Heart left ventricle (tissue), 13 donors: ENCODE measurements at regions not wholly inside any gene's neighbourhood (a gene's known extent, or its start where the extent isn't known, plus 50 kb on each side); places are given as distances from the start of the nearest gene placed in this dataset.

Source experiments
- POLR2A ChIP-seq, 2 donors: fragments of 450-650 bp; IDR thresholded peaks; one replicate each; pipeline ENCODE4 v1.6.1; 2017; ENCODE audit warnings: antibody characterized with exemption in 2 of 2, mild to moderate bottlenecking in 2 of 2, moderate library complexity in 2 of 2
- TF ChIP-seq, protein P1 (sequence below), 12 donors: fragments of 200-600 bp; sonication (generic) in 4 of 12; IDR thresholded peaks; one replicate each; pipeline versions ENCODE4 v1.5.0 to v1.8.0; 2018 to 2022; ENCODE audit warnings: antibody characterized with exemption in 12 of 12, mild to moderate bottlenecking in 5 of 12
- donor health status: ischemic (EF 13 %, LVEDD 7.1; RV severe dilation, severe dysfunction).
- donor health status: DM: no; HTN: yes; CAD: no.
- donor health status: DM: no; HTN: no; CAD: no.
- donor health status: ischemic (EF 25% LVEDD 6.9; RV normal size, moderate dysfunction).
- donor health status: ischemic (EF 25% LVEDD 5.7; RV mildly dilated, moderate dysfunction).
- donor health status: ischemic (EF 35%, LVEDD 5.7; RV mildly dilated, moderate dysfunction).
- donor health status: nonischemic (EF 11% LVEDD 7.7; RV severe dilation, severe dysfunction).
- donor health status: DM: yes; HTN: yes; CAD: no.
- donor health status: PGD.
- donor health status: ischemic (EF 29% LVEDD 5.4; RV normal size, mild dysfunction).
- donor health status: nonischemic (EF 23%, LVEDD 6.1; RV moderate dilation, normal function).

DNA sequence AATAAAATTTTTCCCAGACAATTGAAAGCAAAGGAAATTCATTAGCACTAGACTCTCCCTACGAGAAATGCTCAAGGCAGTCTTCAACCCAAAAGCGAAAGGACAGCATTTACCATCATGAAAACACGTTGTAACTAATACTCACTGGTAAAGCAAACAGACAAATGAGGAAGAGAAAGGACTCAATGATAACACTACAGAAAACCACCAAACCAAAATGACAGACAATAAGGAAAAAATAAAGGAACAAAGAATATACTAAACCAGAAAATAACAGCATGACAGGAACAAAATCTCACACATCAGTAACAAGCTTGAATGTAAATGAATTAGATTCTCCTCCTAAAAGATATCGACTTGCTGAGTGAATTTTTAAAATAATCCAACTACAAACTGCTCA is 190.7 kb downstream of the NOL4 start:
- TF ChIP-seq, protein P1, sequence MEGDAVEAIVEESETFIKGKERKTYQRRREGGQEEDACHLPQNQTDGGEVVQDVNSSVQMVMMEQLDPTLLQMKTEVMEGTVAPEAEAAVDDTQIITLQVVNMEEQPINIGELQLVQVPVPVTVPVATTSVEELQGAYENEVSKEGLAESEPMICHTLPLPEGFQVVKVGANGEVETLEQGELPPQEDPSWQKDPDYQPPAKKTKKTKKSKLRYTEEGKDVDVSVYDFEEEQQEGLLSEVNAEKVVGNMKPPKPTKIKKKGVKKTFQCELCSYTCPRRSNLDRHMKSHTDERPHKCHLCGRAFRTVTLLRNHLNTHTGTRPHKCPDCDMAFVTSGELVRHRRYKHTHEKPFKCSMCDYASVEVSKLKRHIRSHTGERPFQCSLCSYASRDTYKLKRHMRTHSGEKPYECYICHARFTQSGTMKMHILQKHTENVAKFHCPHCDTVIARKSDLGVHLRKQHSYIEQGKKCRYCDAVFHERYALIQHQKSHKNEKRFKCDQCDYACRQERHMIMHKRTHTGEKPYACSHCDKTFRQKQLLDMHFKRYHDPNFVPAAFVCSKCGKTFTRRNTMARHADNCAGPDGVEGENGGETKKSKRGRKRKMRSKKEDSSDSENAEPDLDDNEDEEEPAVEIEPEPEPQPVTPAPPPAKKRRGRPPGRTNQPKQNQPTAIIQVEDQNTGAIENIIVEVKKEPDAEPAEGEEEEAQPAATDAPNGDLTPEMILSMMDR (IDR thresholded peaks at IDR 0.05) = no peak
- TF ChIP-seq POLR2A (IDR thresholded peaks at IDR 0.05) = no peak
